ENCODE measurements at regions not wholly inside any gene's neighbourhood (a gene's known extent, or its start where the extent isn't known, plus 50 kb on each side); places are given as distances from the start of the nearest gene placed in this dataset.

DNA sequence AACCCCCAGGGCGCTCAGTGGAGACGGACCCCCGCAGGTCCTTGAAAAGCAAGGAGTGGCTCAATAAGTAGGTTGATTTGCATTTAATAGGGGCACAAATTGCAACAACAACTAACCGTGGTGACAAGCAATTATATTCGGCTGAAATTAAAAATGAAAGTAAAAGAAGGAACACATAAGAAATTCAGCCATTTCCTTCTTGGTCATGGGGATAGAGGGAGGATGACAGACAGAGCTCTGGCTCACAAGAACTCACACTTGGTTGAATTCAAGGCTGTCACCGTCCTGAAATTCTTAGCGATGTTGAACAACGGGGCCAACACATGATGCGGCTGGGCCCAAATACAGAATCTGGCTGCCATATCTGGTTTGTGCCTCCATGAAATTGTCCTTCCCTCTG is 129.0 kb downstream of the EDN3 start:
- in situ Hi-C loops (cut with HindIII; ENCODE audit: low sequenced_read_pairs): no loop called here

DNA sequence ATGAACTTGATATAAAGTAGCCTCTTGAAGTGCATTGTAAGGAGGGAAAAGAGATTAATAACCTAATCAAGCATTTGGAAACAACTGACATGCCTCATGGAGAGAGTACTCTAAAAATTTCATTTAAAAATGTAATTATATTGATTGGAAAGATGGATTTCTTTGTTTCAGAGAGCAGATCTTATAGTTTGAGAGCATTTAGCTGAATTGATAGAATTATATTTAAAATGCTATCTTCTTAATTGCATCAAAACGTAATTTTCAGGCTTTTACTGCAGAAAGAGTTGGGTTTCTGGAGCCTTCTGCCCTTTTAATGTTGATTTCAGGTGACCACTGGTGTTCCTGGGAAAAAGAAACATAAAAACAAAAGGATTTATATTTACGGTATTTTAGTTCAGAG is 130.6 kb downstream of the EDN3 start:
- in situ Hi-C loops (cut with HindIII; ENCODE audit: low sequenced_read_pairs): no loop called here

DNA sequence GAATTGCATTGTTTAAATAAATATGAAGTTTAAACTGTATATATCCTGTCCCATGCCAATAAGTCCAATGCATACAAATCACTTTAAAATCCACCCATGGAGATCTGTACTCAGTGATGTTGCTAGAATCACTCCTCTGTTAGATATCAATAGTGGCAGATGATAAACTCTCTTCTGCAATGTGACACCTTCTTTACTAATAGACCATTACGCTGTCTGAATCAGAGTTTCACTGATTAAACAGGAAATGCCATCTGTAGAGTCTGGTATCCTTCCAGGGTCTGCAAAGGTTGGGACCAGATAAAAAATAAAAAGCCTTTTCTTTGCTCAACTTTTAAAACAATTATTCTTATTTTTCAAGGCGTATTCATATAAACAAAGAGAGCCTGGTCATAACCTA is 134.5 kb downstream of the EDN3 start:
- in situ Hi-C loops (cut with HindIII; ENCODE audit: low sequenced_read_pairs): no loop called here

DNA sequence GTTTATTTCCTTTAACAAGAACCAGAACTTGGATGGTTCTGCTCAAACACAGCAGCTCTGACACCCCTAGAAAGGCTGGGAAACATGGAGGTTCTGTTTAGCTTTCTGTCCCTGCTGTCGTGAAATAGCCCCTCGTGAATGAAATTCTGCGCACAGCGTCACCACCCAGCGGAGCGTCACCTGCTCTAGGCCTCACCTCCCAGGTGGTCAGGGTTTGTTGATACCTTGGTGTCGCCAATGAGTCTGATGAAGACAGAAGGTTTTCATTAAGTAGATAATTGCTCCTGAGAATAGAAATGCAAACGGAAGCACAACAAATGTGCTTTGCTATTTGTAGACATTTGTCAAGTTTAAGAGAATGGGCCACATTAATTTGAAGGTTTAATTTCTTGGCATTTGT is 135.1 kb downstream of the EDN3 start:
- in situ Hi-C loops (cut with HindIII; ENCODE audit: low sequenced_read_pairs): no loop called here

DNA sequence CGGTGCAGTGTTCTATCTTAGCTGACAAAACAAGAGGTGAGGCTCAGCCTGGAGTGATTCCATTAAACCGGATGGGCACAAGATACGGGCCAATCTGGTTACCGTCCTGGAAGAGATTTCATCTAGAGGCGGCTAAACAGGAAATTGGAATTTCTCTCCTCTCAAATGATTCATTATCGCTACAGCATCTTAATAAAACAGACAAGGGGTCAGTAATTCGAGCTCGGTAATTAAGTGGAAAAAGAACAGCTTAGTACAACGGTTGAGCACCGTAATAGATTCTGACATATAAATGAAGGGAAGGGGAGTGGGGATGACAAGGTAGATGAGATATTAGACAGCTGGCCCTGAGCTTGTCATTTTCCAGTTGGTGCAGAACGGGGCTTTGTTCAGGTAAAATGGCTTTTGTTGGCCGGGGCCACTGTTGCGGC is 137.2 kb downstream of the EDN3 start:
- in situ Hi-C loops (cut with HindIII; ENCODE audit: low sequenced_read_pairs): no loop called here

DNA sequence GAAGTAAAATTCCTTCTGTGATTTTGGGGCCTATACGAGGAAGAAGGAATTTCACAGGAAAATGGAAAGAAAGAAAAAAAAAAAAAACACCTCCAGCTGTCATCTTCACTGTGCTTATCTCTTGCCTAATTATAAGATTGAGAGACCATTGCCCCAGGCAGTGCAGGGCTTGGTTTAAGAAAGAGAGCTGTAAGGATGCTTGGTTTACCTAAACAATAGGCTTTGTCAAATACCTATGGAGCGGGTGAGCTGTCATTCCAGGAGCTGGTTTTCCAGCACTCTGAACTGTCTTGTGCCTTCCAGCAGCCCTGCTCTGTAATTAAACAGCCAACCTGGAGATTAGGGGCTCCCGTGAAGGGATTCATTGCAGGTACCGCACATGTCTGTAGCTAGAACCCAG is 137.8 kb downstream of the EDN3 start:
- in situ Hi-C loops (cut with HindIII; ENCODE audit: low sequenced_read_pairs): no loop called here

DNA sequence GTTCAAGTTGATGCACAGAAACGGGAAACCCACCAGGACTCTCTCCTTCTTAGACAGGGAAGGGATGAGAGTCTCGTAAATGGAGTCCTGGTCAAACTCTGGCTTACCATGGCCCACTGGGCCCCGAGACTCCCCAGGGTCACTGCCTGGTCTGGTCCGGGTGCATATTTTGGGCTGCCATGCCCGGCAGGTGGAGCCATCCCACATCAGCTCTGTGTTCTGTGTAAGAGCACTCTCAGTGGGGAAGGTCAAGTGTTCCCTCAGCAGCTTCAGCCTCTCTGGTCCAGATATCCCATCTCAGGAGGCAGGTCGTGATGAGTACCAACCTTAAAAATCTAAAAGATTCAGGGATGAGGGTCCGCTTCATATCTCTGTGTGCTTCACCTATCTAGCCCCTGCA is 138.8 kb downstream of the EDN3 start:
- in situ Hi-C loops (cut with HindIII; ENCODE audit: low sequenced_read_pairs): no loop called here

DNA sequence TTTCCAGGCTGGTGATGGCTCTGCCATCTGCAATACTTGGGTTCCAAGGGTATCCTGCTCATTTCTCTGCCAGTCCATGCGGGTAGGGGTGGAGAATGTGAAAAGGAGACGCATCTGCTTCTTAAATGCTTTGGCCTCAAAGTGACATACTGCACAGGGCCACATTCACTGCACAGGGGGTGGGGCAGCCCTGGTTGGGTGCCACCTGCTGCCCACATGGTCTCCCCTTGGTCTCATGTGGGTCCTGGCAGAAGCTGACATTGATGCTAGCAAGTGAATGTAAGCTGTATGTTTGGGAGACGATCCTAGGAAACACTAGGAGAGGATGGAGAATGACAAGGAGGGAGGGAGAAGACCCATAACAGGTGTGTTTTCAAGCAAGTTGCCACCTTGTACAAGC is 140.9 kb downstream of the EDN3 start:
- in situ Hi-C loops (cut with HindIII; ENCODE audit: low sequenced_read_pairs): no loop called here

DNA sequence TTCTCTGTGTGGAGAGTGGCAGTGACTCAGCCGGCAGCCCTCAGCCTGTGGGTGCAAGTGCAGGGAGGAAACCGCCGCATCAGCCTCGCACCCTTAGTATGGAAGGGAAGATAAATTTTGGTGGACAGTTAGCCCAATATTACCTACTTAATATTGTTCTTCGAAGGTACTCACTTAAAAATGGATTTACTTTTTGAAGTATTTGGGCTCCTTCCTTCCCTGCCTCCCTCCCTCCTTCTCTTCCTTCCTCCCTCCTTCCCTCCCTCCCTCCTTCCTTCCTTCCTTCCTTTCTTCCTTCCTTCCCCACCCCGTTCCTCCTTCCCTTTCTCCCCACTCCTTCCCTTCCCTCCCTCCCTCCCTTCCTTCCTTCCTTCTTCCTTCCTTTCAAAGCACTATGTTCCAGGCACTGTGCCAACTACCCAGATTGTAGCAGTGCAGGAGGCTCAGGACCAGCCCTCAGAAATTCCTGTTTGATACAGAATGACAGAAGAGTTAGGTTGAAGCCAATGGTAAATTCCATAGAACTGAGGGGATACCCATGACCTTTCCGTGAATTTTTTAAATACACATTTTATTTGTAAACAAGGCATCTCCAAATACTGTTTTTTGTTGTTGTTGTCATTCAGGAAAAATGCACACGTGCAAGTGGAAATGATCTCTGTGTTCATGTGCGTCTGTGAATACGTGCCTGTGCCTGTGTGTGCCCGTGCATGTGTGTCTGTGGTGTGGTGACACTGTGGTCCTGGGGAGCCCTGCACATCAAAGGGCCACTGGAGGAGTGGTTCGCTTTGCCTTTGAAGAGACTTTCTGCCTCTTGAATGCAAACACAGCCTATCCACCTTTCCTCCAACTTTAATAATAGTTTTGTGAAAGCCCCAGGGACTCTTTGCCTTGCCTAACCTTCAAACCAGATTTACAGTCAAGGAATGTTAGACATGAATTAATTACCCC is 141.7 kb downstream of the EDN3 start:
- in situ Hi-C loops (cut with HindIII; ENCODE audit: low sequenced_read_pairs): no loop called here

DNA sequence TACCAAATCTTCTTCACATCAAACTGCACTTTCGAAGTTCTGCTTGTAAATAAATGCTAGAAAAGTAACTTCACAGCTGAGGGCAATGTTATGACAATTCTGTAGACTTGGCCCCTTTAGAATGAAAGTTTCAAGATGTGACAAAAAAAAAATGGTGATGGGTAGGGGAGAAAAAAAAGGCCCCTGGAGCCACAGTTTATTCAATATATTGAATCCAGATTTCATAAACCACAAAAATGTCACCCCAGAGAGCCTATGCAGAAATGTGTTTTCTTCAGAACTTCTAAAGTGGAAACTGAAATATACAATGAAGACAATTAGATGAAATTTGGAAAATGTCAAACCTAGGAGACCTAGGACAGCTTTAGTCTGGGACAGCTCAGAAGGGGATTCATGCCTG is 143.1 kb downstream of the EDN3 start:
- in situ Hi-C loops (cut with HindIII; ENCODE audit: low sequenced_read_pairs): no loop called here

DNA sequence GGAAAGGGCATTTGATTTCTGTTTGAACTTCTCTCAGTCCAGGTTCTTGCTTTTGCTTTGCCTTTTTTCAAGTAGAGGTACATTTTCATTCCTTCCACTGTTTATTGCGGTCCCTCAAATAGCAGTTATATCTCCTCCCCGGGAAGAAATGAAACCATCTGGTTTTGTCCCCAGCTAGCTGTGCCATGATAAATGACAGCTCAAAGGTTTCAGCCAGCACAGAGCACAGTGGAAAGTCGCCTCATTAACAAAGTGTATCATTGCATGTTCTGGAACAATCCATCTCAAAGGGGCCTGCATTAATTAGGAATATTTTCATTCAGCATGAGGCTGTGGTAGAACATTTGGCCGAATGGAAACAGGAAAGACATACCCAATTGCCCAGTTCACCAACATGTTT is 146.0 kb downstream of the EDN3 start:
- in situ Hi-C loops (cut with HindIII; ENCODE audit: low sequenced_read_pairs): no loop called here

DNA sequence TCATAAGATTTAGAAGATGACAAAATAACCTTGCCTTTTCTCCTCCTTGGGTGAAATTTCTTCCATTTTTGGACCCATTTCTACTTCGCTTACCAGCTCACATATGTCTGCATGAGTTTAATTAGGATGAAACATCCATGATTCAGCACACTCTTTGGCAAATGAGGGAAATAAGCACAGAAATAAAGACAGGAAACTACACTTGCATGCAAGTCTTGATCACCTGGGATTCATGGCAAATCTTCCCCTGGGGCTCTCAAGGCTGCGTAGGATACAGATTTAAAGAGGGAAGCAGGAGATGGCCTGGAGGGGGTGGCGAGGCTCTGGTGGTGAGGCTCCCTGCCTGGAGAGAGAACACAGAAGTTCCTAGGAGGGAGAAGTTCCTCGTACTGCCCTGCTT is 147.8 kb downstream of the EDN3 start:
- in situ Hi-C loops (cut with HindIII; ENCODE audit: low sequenced_read_pairs): no loop called here

DNA sequence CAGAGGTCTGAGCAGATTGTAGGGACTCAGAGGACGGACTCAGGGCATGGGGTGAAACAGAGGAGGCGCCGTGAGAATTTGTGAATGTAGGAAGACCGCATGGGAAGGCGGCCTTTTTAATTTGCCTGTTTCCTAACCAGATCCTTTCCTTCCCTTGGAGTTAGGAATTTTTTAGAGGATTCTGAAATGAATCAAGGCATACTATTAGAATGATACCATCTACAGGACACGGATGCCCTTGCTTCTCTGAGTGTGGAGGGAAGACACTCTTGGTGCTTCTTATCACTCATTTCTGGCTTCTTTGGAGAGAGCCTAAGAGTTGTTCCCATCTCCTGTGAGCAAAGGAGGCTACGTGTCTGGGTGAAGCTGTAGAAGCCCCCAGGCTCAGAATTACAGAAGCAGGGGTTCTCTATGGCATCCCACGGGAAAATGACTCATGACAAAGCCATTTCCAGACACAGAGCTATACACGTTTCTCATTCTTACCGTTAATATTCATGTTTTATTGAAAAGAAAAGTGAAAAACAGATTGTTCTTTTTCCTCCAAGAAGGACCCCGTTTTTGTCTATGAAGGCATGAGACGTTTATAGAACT is 148.5 kb downstream of the EDN3 start:
- in situ Hi-C loops (cut with HindIII; ENCODE audit: low sequenced_read_pairs): no loop called here

DNA sequence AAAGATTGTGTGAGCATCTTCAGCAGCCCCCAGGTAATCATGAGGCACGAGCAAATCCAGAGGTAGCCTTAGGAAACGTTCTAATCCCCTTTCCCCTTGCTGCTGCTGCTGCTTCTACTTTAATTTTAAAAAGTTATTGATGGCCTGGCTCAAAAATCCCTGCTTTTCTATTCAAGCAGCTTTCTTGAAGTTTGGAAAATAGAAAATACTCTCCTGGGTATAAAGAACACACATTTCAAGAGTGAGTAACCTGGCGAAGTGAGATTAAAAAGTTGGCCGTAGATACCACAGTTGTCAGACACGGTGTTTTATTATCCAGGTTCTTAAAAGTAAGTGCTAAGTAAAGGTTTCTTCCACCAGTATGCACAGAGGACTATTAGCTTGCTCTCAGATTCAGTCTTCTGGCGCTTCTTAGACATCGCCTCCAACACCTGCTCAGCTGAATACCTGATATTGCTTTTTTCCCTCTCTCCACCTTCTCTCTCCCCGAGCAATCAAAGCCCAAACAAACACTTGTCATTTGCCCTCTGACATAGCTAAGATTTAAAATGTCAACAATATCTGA is 150.7 kb downstream of the EDN3 start:
- in situ Hi-C loops (cut with HindIII; ENCODE audit: low sequenced_read_pairs): no loop called here

DNA sequence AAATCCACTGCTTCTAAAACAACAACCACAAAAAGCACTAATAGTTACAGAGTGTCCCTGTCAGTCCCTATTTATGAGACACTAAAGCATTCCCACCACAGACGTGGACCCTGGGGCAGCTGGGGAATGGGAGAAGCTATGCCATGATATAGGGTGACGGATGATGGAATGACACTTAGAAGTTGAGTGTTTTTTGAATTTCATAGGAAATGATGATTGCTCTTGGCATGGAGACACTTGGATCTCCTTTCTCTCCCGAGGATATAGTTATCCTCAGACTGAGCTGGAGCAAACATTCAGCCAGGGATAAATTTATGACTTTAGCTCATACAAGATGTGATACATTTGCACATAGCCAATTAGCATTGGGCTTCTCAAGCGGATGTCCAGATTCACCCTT is 151.2 kb downstream of the EDN3 start:
- in situ Hi-C loops (cut with HindIII; ENCODE audit: low sequenced_read_pairs): no loop called here

DNA sequence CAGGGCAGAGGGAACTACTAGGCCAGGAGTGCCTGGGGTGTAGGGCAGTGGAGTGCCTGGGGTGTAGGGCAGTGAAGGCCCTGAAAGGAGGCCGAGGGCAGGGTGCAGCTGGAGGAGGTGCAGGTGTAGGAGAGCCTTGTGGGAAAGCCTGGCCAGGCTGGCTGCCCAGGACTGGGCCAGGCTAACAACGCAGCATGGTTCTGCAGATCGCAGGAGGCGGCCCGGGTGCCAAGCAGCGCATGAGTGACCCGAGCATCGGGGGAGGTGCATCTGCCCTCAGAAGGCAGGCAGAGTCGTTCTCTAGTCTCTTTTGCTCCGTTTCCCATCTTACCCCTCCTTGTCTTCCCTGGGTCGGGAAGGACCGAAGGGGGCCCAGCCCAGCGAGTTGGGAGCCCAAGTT is 151.5 kb upstream of the PHACTR3 start:
- in situ Hi-C loops (cut with HindIII; ENCODE audit: low sequenced_read_pairs): no loop called here

DNA sequence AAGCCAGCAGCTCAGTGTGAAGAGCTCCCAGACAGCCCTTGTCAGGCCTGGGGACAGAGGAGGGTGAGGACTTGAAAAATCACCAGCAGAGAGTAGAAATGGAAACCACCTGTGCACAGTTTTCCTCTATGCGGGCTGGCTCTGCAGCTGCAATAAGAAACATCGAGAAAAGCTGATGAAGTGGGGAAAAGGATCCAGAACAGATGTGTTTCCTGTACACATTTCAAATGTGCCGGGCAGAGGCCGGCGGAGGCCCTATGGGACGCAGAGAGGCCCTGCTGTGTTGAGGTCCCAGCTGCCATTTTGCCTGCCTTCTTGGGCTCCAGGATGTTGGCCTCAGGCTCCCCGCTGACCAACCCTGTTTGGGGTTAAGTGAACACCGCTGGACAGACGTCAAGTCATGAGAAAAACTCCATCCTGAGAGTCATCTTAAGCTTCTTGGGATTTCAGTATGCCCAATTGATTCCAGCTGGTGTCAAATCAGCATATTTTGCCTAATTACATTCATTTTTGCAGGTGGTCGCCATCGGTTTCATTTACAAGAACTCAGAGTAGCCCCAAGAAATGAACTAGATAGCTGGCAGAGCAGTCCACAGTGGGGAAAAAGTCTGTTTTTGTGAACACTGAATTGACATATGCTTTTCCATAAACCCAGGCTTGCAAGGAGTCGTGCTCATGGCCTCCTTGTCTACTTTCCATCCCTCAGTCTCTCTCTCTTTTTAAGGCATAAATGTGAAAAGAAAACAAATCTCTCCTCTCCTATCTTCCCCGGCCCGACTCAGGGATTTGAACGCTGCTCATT is 150.4 kb upstream of the PHACTR3 start:
- in situ Hi-C loops (cut with HindIII; ENCODE audit: low sequenced_read_pairs): no loop called here

DNA sequence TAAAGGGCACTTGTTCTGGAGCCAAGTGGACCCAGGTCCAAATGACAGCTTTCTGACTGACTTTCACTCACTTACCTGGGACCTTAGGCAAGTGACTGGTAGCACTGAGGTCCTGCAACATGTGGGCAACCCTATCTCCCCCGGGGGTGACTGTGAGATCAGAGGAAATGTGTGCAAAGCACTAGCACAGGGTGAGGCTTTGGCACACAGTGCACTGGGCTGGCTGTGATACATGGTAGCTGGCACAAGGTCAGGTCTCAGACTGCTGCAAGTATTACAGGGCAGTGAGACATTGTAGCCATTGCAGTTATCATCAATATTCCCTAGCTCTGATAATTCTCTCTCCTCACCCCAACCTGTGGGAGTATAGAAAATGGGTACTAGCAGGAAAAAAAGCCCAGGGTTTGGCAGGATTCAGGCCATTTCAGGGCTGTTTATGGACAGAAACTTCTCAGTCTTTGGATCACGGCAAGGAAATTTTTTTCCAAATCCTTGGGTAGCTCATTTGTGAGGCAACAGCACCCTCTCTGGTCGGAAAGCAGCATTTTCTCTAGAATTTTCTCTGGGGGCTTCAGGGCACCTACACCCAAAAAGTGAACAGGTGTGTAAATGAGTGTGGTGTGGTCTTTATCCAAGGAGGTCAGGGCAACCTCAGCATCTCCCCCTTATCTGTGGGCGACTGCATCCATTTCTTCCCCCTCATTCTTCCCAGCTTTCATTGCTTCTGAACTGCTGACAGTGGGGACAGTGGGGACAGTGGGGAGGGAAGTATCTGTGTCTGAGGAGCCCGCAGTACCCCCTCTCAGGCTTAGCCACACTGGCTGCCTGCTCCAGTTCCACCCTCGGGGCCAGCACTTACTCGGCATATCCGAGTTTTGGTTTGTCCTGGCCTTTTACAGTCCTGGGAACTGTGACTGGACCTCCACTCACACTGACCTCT is 148.7 kb upstream of the PHACTR3 start:
- in situ Hi-C loops (cut with HindIII; ENCODE audit: low sequenced_read_pairs): no loop called here

DNA sequence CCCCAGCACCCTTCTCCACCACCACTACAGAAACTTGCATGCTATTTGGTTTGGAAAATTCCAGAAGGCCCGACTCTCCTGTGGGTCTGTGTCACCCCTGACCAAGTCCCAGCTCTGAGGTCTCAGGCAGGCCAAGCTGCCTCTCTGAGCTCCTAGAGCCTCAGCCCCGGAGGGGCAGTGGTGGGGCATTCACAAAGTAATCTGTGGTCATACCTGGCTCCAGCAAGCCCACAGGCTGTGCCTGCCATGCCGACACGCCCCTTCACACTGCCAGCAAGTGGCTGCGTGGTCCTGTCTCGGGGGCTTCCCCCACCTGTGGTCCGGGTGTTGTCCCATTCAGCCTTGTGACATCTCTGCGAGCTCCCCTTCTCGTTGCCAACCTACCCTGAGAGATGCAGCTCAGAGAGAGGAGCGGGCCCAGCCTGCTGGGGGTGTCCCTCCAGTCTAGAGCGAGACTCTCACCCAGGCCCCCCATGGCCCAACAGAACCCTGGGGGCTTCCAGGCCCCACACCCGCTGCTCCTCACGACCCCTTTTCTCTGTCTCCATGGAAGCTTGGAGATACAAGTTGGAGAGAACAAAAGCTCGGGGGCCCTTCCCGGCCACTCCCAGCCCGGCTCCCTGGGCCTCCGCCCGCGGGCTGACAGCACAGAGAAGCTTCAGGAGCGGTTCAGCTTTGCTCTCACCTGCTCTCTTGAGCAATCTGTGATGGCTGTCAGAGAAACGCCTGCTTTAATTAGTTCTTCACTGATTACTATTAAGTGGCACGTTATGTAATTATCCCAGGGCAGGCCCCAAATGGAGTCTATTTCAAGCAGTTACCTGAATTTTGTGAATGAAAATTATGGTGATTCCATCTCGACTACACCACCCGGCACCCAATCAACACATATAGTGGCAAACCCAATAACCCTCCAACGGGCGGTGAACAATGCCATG is 147.7 kb upstream of the PHACTR3 start:
- in situ Hi-C loops (cut with HindIII; ENCODE audit: low sequenced_read_pairs): no loop called here
